Tibial artery (tissue), 4 donors: ENCODE measurements at regions not wholly inside any gene's neighbourhood (a gene's known extent, or its start where the extent isn't known, plus 50 kb on each side); places are given as distances from the start of the nearest gene placed in this dataset.

ENCODE experiments used
- DNase-seq, 2 donors: peaks; one replicate each; pipeline ENCODE4 v3.0.0-alpha.2; 2019
- H3K27ac ChIP-seq, 2 donors: fragments of 200-600 bp; sonication (generic) in 1 of 2; 1 replicate in 1 of 2; 2 replicates in 1 of 2; pipeline ENCODE4 v1.5.1; 2018 to 2019; ENCODE audit warnings: mild to moderate bottlenecking in 1 of 2
- H3K27me3 ChIP-seq, 2 donors: fragments of 200-600 bp; sonication (generic) in 1 of 2; one replicate each; pipeline versions ENCODE4 v1.5.1 to v1.6.0; 2016 to 2019
- H3K36me3 ChIP-seq, 3 donors: fragments of 200-600 bp; sonication (generic) in 2 of 3; one replicate each; pipeline ENCODE4 v1.5.1; 2016 to 2019; ENCODE audit warnings: mild to moderate bottlenecking in 2 of 3
- H3K4me1 ChIP-seq, 4 donors: fragments of 200-600 bp; sonication (generic) in 2 of 4; 1 replicate in 3 of 4; 2 replicates in 1 of 4; pipeline ENCODE4 v1.5.1; 2016 to 2019
- H3K4me3 ChIP-seq, 2 donors: fragments of 200-600 bp; sonication (generic) in 1 of 2; 1 replicate in 1 of 2; 2 replicates in 1 of 2; pipeline ENCODE4 v1.5.1; 2018 to 2019; ENCODE audit warnings: mild to moderate bottlenecking in 2 of 2
- H3K9me3 ChIP-seq, 3 donors: fragments of 200-600 bp; sonication (generic) in 1 of 3; one replicate each; pipeline ENCODE4 v1.5.1; 2016 to 2019
- intact Hi-C: fragments of 100-400 bp; cut with DNase I; formaldehyde crosslinking; loops from one replicate; pipeline ENCODE4 v1.15.0; 2023; ENCODE audit warnings: low total_unique reads
- TF ChIP-seq, protein P1 (sequence below), 2 experiments: fragments of 200-600 bp in 1 of 2; fragments of 450-650 bp in 1 of 2; IDR thresholded peaks; one replicate each; pipeline ENCODE4 v1.5.1; 2017 to 2019; ENCODE audit warnings: antibody characterized with exemption in 2 of 2, mild to moderate bottlenecking in 1 of 2, moderate library complexity in 1 of 2

DNA sequence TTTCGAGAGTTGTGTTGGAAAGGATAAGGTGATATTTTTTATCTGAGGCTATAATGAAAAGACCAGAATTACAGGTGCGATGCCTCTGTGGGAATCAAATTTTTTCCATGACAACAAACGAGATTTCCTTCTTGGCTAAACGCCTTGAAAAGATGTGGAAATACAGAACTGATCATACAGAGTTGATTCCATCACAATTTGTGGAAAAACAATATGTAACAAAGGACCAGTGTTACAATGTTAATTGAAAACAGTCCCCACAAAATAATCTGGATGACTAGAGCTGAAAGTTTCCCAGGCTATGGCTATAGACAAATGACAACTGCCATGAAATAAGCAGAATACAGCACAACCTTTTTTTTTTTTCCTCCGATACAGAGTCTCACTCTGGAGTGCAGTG is 628.9 kb downstream of the DIAPH3 start:
- Histone ChIP-seq H3K27me3 (no peaks in the 10 kb centered on the region), H3K36me3 (no peaks in the 10 kb centered on the region)
- intact Hi-C loops = no loop called here

DNA sequence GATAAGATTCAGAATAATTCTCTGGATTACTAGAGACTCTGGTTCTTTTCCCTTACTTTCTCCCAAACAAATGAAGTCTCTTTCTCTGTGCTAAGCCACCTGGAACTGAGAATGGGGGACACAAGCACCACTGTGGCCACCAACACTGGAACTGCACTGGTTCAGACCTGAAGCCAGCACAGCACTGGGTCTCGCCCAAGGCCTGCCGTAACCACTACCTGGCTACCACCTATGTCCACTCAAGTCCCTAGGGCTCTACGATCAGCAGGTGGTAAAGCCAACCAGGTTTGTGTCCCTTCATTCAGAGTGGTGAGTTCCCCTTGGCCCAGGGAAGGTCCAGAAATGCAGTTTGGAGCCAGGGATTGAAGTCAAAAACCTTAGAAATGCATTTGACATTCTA is 626.2 kb downstream of the DIAPH3 start:
- Histone ChIP-seq H3K4me1 (no peaks in the 10 kb centered on the region), H3K4me3 (no peak overlapping the region), H3K27ac (no peak overlapping the region), H3K36me3 (no peaks in the 10 kb centered on the region), H3K27me3 (no peaks in the 10 kb centered on the region), H3K9me3 (no peaks in the 10 kb centered on the region)
- TF ChIP-seq, protein P1, sequence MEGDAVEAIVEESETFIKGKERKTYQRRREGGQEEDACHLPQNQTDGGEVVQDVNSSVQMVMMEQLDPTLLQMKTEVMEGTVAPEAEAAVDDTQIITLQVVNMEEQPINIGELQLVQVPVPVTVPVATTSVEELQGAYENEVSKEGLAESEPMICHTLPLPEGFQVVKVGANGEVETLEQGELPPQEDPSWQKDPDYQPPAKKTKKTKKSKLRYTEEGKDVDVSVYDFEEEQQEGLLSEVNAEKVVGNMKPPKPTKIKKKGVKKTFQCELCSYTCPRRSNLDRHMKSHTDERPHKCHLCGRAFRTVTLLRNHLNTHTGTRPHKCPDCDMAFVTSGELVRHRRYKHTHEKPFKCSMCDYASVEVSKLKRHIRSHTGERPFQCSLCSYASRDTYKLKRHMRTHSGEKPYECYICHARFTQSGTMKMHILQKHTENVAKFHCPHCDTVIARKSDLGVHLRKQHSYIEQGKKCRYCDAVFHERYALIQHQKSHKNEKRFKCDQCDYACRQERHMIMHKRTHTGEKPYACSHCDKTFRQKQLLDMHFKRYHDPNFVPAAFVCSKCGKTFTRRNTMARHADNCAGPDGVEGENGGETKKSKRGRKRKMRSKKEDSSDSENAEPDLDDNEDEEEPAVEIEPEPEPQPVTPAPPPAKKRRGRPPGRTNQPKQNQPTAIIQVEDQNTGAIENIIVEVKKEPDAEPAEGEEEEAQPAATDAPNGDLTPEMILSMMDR (IDR thresholded peaks at IDR 0.05) = no peak
- no peak for DNase-seq
- intact Hi-C loops = no loop called here

More for the DNA sequence above, 628.9 kb downstream of the DIAPH3 start:
- Histone ChIP-seq H3K27ac (no peak overlapping the region), H3K9me3 (no peaks in the 10 kb centered on the region), H3K4me3 (no peak overlapping the region), H3K4me1 (peaks cover 0 to 8% (median 4%) of the 10 kb centered on the region in 4 donors)
- DNase-seq = no peak
- TF ChIP-seq, protein P1 (IDR thresholded peaks at IDR 0.05) = no peak

DNA sequence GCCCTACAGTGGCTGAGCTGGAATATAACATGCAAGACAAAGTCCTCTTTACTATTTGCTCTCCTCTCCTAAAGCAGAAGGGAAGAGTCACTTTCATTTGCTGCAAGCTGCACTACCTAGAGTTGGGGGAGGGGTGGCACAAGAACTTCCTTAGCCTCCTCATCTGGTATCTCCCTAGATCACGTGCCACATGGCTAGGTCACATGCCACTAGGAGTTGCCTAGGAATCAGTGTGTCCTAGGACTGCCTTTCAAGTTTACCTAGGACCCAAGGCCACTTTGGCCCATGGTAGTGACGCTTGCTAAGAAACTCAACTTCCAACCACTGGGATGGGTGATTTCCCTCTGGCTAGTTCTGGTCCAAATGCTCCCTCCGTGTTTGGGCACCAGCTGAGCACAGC is 625.2 kb downstream of the DIAPH3 start:
- TF ChIP-seq, protein P1 (IDR thresholded peaks at IDR 0.05) = no peak

DNA sequence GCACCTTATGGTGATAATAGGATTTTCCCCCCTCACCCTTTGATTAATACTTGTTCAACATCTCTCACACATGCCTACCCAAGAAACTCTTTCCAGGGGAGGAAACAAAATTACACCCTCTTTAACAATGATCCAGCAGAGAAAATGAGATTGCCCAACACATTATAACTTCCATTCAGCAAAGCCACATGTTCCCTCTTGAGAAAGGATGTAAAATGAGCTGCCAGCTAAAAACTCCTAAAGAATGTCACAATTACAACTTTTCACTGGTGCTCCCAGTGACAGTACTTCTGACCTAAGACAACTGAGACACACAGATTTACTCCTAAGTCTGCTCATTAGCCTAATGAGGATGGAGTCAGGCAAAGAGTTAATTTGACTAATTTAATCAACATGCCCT is 621.4 kb downstream of the DIAPH3 start:
- H3K9me3 ChIP-seq = no peaks in the 10 kb centered on the region
- DNase-seq = no peak
- H3K27me3 ChIP-seq = no peaks in the 10 kb centered on the region
- no peak overlapping the region for H3K27ac ChIP-seq
- TF ChIP-seq, protein P1 (IDR thresholded peaks at IDR 0.05) = no peak
- H3K36me3 ChIP-seq = no peaks in the 10 kb centered on the region
- H3K4me3 ChIP-seq = no peak overlapping the region
- H3K4me1 ChIP-seq = no peaks in the 10 kb centered on the region
- intact Hi-C loops = no loop called here

More for the DNA sequence above, 625.2 kb downstream of the DIAPH3 start:
- Histone ChIP-seq H3K27ac (no peak overlapping the region), H3K27me3 (no peaks in the 10 kb centered on the region), H3K4me3 (no peak overlapping the region), H3K4me1 (no peaks in the 10 kb centered on the region), H3K36me3 (no peaks in the 10 kb centered on the region), H3K9me3 (no peaks in the 10 kb centered on the region)
- intact Hi-C loops = no loop called here
- no peak for DNase-seq

DNA sequence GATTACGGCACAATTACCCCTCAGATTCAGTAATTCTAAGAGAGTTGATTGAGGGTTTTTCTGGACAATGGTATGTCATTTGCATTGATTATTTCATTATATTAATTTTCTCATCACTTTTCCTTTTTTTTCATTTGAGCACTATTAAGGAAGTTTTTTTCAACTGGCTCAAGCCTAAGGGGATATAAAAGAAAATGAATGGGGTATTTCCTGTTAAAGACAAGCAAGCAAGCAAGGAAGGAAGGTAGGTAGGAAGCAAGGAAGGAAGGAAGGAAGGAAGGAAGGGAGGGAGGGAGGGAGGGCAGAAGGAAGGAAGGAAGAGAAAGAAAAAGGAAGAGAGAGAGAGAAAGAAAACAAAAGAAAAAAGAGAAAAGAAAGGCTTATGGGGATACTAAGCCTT is 620.3 kb downstream of the DIAPH3 start:
- no peaks in the 10 kb centered on the region for H3K36me3 ChIP-seq
- H3K27me3 ChIP-seq = no peaks in the 10 kb centered on the region
- H3K9me3 ChIP-seq = peaks cover 0 to under 1% (median 0%) of the 10 kb centered on the region in 3 donors
- intact Hi-C loops = no loop called here
- TF ChIP-seq, protein P1 (IDR thresholded peaks at IDR 0.05) = no peak
- H3K4me3 ChIP-seq = no peak overlapping the region
- H3K27ac ChIP-seq = no peak overlapping the region
- H3K4me1 ChIP-seq = no peaks in the 10 kb centered on the region
- DNase-seq = no peak

DNA sequence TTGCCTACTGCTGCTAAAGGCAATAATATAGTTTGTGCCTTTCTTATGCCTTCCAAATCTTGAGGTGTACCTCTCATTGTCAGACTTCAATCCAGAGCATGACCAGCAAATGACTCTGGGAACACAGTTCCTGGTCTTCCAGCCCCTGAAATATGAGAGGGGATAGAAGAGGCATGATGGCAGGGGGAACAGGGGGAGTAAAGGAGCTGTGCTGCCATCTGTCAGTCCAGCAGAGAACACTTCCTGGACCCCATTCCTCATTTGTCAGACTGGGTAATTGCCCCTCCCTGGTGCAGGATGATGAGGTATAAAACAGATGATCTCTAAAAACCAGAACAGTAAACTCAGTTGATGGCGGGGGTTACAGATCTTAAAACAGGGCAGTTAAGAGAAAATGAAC is 618.7 kb downstream of the DIAPH3 start:
- TF ChIP-seq, protein P1 (IDR thresholded peaks at IDR 0.05) = no peak
- no peaks in the 10 kb centered on the region for H3K27me3 ChIP-seq
- no peak overlapping the region for H3K4me3 ChIP-seq
- intact Hi-C loops = no loop called here
- no peak overlapping the region for H3K27ac ChIP-seq
- H3K36me3 ChIP-seq = no peaks in the 10 kb centered on the region
- no peak for DNase-seq
- H3K9me3 ChIP-seq = peaks cover 0 to 13% (median 0%) of the 10 kb centered on the region in 3 donors
- no peaks in the 10 kb centered on the region for H3K4me1 ChIP-seq
